ENCODE measurements at regions not wholly inside any gene's neighbourhood (a gene's known extent, or its start where the extent isn't known, plus 50 kb on each side); places are given as distances from the start of the nearest gene placed in this dataset.

DNA sequence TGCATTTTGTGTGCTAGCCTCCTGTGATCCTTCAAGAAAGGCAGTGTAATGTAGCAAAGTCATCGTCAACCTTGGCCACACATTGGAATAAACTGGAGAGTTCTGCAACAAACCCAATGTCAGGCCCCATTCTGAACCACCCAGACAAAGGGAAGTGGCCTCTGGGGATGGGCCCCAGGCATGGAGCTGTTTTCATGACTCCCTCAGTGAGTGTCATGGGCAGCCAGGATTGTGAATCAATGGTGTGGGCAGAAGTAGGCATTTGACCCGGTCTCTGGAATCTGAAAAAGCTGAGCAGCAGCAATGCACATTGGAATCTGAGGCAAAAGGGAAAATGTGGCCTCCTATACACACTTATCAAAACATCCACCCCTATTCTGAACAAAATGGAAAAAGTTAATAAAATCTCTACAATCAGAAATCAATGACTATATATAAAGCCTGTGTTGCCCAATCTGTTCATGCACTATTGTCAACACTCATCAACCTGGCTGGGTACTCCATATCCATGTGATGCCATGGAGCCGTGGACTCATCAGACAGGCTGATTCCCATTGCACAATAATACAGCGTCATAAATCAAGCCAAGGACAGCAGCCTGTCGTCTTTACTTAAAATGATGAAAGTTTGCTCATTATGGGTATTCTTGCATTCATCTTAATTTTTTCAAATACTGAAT is 134.9 kb upstream of the STMND1 start:
- H3K27ac Mint-ChIP-seq = no peak overlapping the region
- H3K4me3 Mint-ChIP-seq = no peak overlapping the region
- no peak for DNase-seq
- ChIA-PET POLR2A (no interaction called here), CTCF (interaction anchor here (0.6 kb wide), 1 partner anchor 456 kb away, joined by 4 read pairs; no protein-coding TSS in a partner anchor)
- H3K9me3 Mint-ChIP-seq = no peaks in the 10 kb centered on the region
- peaks cover 2% of the 10 kb centered on the region for H3K4me1 Mint-ChIP-seq
- H3K27me3 Mint-ChIP-seq = peaks cover 21% of the 10 kb centered on the region
- no peaks in the 10 kb centered on the region for H3K36me3 Mint-ChIP-seq (ENCODE audit: low read depth)

DNA sequence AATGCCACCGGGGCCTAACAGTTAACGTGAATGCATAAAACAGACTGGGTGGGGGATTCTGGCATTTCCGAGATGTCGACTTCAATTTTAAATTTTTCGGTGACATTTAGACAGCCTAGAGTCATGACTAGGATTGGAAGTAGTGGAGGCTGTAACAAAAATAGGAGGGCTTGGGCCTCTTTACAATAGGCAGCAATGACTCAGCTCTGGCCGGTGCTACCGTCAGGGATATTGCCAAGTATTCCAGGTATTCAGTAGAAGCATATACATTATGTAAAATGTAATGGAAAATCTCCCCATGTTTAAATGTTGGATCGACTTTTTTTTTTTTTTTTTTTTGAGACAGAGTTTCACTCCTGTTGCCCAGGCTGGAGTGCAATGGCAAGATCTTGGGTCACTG is 136.2 kb upstream of the STMND1 start:
- ChIA-PET POLR2A (no interaction called here), CTCF (interaction anchor here (0.8 to 1.2 kb wide), 5 partner anchors 13 to 633 kb away, joined by 3 to 6 read pairs (median 4); no protein-coding TSS in a partner anchor)
- no peaks in the 10 kb centered on the region for H3K9me3 Mint-ChIP-seq
- no peaks in the 10 kb centered on the region for H3K36me3 Mint-ChIP-seq (ENCODE audit: low read depth)
- no peak for DNase-seq
- H3K27me3 Mint-ChIP-seq = peaks cover 14% of the 10 kb centered on the region
- no peak overlapping the region for H3K27ac Mint-ChIP-seq
- H3K4me1 Mint-ChIP-seq = peaks cover 2% of the 10 kb centered on the region
- no peak overlapping the region for H3K4me3 Mint-ChIP-seq

DNA sequence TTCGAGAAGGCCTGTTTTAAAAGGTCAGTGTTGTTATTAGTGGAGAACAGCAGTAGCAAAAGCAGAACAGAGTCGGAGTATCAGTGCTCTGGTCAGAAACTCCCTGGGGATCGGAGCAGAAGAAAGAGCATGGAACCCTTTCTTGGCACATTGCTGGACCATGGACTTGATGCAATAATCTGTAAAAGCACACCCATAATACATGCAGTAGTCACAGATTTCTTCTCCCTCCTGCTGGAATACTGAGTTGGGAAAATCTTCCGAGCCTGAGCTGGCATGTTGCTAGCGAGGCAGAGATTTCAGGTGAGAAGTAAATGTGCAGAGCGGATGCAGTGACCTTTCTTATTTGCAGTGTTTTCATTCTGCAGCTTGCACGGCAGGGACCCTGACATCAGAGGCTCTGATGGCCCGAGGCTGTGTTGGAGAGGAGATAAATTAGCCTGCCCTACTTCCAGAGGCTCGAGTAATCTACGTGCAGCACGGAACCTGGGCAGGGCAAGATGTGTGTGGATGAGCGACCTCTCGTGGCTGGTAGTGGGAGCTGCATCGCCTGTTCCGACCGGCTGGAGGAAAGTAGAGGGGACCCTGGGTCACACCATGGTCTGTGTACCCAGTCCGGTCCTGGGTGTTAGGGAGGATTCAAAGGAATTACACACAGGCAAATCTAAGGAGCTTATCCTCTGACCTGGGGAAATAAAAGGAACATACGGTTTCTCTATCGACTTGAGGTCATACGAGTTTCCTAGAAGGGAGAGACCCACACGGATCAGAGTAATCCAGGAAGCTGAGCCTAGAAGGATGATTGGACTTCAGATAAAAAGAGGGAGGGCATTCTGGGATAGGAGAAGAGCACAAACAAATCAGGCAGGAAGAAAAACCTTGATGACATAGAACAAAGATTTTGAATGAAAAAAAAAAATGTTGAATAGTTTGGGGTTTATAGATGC is 137.0 kb upstream of the STMND1 start:
- no peaks in the 10 kb centered on the region for H3K9me3 Mint-ChIP-seq
- peaks cover 2% of the 10 kb centered on the region for H3K4me1 Mint-ChIP-seq
- ChIA-PET CTCF (interaction anchor here (0.6 to 1.3 kb wide), 8 partner anchors 8 to 632 kb away, joined by 3 to 6 read pairs (median 4); no protein-coding TSS in a partner anchor), POLR2A (no interaction called here)
- H3K4me3 Mint-ChIP-seq = no peak overlapping the region
- no peak overlapping the region for H3K27ac Mint-ChIP-seq
- H3K36me3 Mint-ChIP-seq (ENCODE audit: low read depth) = no peaks in the 10 kb centered on the region
- DNase-seq = peak; percentile 68
- H3K27me3 Mint-ChIP-seq = peaks cover 10% of the 10 kb centered on the region

GRCh38 chr6:16961577-16961976 is 140.3 kb upstream of the STMND1 start:
- peaks cover 6% of the 10 kb centered on the region for H3K27me3 Mint-ChIP-seq
- DNase-seq = no peak
- peaks cover 4% of the 10 kb centered on the region for H3K4me1 Mint-ChIP-seq
- H3K9me3 Mint-ChIP-seq = no peaks in the 10 kb centered on the region
- ChIA-PET CTCF (interaction anchor here (0.8 to 1.5 kb wide), 3 partner anchors 18 to 191 kb away, joined by 3 read pairs; no protein-coding TSS in a partner anchor), POLR2A (no interaction called here)
- no peak overlapping the region for H3K4me3 Mint-ChIP-seq
- H3K36me3 Mint-ChIP-seq (ENCODE audit: low read depth) = no peaks in the 10 kb centered on the region
- H3K27ac Mint-ChIP-seq = no peak overlapping the region

DNA sequence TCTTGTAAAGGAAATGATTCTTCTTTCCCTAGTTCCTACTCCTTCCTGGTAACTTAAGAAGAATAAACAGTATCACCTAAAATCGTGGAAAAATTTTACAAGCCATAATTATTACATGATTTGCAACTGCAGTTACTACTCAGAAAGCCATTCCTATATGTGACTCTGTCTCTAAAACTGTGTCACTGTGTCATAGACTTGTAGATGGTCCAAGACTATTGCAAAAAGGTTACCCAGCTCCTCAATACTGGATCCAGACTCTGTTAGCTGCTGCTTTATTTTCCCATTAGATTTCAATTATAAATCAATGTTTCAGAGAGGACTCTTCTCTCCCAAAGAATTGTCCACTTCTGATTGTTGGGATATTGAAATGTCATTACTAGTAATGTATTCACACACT is 142.1 kb upstream of the STMND1 start:
- DNase-seq = no peak
- Mint-ChIP-seq H3K9me3 (no peaks in the 10 kb centered on the region), H3K36me3 (ENCODE audit: low read depth) (no peaks in the 10 kb centered on the region), H3K27ac (no peak overlapping the region), H3K4me1 (peaks cover 11% of the 10 kb centered on the region), H3K27me3 (peaks cover 6% of the 10 kb centered on the region), H3K4me3 (no peak overlapping the region)
- CTCF ChIA-PET = no interaction called here
- POLR2A ChIA-PET = no interaction called here

- no peaks in the 10 kb centered on the region for H3K9me3 Mint-ChIP-seq
- no peak overlapping the region for H3K4me3 Mint-ChIP-seq
- ChIA-PET POLR2A (no interaction called here), CTCF (no interaction called here)
- no peak for DNase-seq
- peaks cover 13% of the 10 kb centered on the region for H3K27me3 Mint-ChIP-seq
- peaks cover 11% of the 10 kb centered on the region for H3K4me1 Mint-ChIP-seq
- no peaks in the 10 kb centered on the region for H3K36me3 Mint-ChIP-seq (ENCODE audit: low read depth)
- H3K27ac Mint-ChIP-seq = no peak overlapping the region
Observed at GRCh38 chr6:16956361-16956760, 145.5 kb upstream of the STMND1 start.

GRCh38 chr6:16955899-16956298 is 146.0 kb upstream of the STMND1 start:
- Mint-ChIP-seq H3K27ac (no peak overlapping the region), H3K4me1 (peaks cover 11% of the 10 kb centered on the region), H3K36me3 (ENCODE audit: low read depth) (no peaks in the 10 kb centered on the region), H3K9me3 (no peaks in the 10 kb centered on the region), H3K4me3 (no peak overlapping the region), H3K27me3 (peaks cover 15% of the 10 kb centered on the region)
- ChIA-PET CTCF (no interaction called here), POLR2A (no interaction called here)
- no peak for DNase-seq

- Mint-ChIP-seq H3K27ac (no peak overlapping the region), H3K36me3 (ENCODE audit: low read depth) (no peaks in the 10 kb centered on the region), H3K9me3 (no peaks in the 10 kb centered on the region), H3K4me1 (peaks cover 11% of the 10 kb centered on the region), H3K27me3 (peaks cover 13% of the 10 kb centered on the region), H3K4me3 (no peak overlapping the region)
- ChIA-PET POLR2A (no interaction called here), CTCF (no interaction called here)
- no peak for DNase-seq
Observed at GRCh38 chr6:16953905-16954304, 147.9 kb upstream of the STMND1 start.

GRCh38 chr6:16953446-16953845 is 148.4 kb upstream of the STMND1 start:
- Mint-ChIP-seq H3K4me1 (peaks cover 11% of the 10 kb centered on the region), H3K27me3 (peaks cover 13% of the 10 kb centered on the region), H3K9me3 (no peaks in the 10 kb centered on the region), H3K4me3 (no peak overlapping the region), H3K36me3 (ENCODE audit: low read depth) (no peaks in the 10 kb centered on the region), H3K27ac (no peak overlapping the region)
- no peak for DNase-seq
- ChIA-PET POLR2A (no interaction called here), CTCF (no interaction called here)

GRCh38 chr6:16950825-16951495 is 150.9 kb upstream of the STMND1 start:
- Mint-ChIP-seq H3K9me3 (no peaks in the 10 kb centered on the region), H3K4me3 (no peak overlapping the region), H3K27ac (no peak overlapping the region), H3K4me1 (peaks cover 2% of the 10 kb centered on the region), H3K27me3 (peaks cover 22% of the 10 kb centered on the region), H3K36me3 (ENCODE audit: low read depth) (no peaks in the 10 kb centered on the region)
- CTCF ChIA-PET = interaction anchor here (0.6 to 1.9 kb wide), 2 partner anchors 14 to 904 kb away, joined by 3 to 4 read pairs; no protein-coding TSS in a partner anchor
- DNase-seq = no peak
- POLR2A ChIA-PET = no interaction called here

DNA sequence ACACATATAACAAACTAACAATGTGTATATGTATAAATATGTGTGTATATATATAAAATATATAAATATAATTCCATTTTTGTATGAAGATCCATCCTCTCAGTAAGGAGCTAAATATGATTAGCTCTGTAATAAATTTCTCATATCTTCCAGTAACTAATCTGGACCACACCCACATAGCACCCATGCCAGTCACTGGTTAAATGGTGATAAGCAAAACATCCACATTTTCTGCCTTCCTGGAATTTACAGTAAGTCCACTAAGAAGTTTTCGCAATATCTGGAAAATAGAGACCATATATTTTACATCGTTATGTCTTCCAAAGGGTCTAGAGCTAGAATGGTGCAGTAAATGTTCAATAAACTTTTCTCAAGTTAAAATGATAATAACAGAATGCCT is 151.5 kb upstream of the STMND1 start:
- no peak for DNase-seq
- POLR2A ChIA-PET = interaction anchor here (0.5 kb wide), 1 partner anchor 1600 kb away, joined by 3 read pairs; no protein-coding TSS in a partner anchor
- CTCF ChIA-PET = interaction anchor here (0.6 to 1.9 kb wide), 2 partner anchors 15 to 903 kb away, joined by 3 to 4 read pairs; no protein-coding TSS in a partner anchor
- no peaks in the 10 kb centered on the region for H3K9me3 Mint-ChIP-seq
- no peak overlapping the region for H3K4me3 Mint-ChIP-seq
- no peaks in the 10 kb centered on the region for H3K36me3 Mint-ChIP-seq (ENCODE audit: low read depth)
- H3K27me3 Mint-ChIP-seq = peaks cover 22% of the 10 kb centered on the region
- no peak overlapping the region for H3K27ac Mint-ChIP-seq
- no peaks in the 10 kb centered on the region for H3K4me1 Mint-ChIP-seq

GRCh38 chr6:16949716-16950115 is 152.1 kb upstream of the STMND1 start:
- no peaks in the 10 kb centered on the region for H3K9me3 Mint-ChIP-seq
- DNase-seq = no peak
- no peak overlapping the region for H3K27ac Mint-ChIP-seq
- H3K36me3 Mint-ChIP-seq (ENCODE audit: low read depth) = no peaks in the 10 kb centered on the region
- CTCF ChIA-PET = interaction anchor here (1.9 kb wide), 1 partner anchor 16 kb away, joined by 4 read pairs; no protein-coding TSS in a partner anchor
- H3K4me3 Mint-ChIP-seq = no peak overlapping the region
- H3K4me1 Mint-ChIP-seq = no peaks in the 10 kb centered on the region
- peaks cover 22% of the 10 kb centered on the region for H3K27me3 Mint-ChIP-seq
- POLR2A ChIA-PET = interaction anchor here (0.5 kb wide), 1 partner anchor 1599 kb away, joined by 3 read pairs; no protein-coding TSS in a partner anchor
